ENCODE measurements at regions not wholly inside any gene's neighbourhood (a gene's known extent, or its start where the extent isn't known, plus 50 kb on each side); places are given as distances from the start of the nearest gene placed in this dataset.

DNA sequence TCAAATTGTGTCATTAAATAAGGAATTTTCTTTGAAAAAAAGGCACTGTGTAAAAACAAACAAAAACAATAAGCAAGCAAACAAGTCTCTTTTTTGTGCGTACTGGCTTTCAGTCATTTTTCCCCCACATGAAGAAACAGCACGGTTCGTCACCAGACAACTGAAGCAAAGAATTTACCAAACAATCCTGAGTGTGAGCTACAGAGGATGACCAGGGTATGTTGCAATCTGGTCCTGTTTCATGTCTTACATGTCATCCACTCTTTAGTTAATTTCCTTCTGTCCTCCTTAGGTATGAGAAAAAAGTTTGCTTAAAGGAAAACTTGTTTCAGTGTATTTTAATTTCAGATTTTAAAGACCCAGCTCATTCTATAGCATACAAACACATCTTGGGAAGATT is 1080.7 kb upstream of the NUDT12 start:
- TF ChIP-seq, protein P1, sequence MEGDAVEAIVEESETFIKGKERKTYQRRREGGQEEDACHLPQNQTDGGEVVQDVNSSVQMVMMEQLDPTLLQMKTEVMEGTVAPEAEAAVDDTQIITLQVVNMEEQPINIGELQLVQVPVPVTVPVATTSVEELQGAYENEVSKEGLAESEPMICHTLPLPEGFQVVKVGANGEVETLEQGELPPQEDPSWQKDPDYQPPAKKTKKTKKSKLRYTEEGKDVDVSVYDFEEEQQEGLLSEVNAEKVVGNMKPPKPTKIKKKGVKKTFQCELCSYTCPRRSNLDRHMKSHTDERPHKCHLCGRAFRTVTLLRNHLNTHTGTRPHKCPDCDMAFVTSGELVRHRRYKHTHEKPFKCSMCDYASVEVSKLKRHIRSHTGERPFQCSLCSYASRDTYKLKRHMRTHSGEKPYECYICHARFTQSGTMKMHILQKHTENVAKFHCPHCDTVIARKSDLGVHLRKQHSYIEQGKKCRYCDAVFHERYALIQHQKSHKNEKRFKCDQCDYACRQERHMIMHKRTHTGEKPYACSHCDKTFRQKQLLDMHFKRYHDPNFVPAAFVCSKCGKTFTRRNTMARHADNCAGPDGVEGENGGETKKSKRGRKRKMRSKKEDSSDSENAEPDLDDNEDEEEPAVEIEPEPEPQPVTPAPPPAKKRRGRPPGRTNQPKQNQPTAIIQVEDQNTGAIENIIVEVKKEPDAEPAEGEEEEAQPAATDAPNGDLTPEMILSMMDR (IDR thresholded peaks at IDR 0.05; ENCODE audit: low read depth, low read length, missing input control): no peak
- TF ChIP-seq YY1 (IDR thresholded peaks at IDR 0.05): no peak
- TF ChIP-seq, protein P2, sequence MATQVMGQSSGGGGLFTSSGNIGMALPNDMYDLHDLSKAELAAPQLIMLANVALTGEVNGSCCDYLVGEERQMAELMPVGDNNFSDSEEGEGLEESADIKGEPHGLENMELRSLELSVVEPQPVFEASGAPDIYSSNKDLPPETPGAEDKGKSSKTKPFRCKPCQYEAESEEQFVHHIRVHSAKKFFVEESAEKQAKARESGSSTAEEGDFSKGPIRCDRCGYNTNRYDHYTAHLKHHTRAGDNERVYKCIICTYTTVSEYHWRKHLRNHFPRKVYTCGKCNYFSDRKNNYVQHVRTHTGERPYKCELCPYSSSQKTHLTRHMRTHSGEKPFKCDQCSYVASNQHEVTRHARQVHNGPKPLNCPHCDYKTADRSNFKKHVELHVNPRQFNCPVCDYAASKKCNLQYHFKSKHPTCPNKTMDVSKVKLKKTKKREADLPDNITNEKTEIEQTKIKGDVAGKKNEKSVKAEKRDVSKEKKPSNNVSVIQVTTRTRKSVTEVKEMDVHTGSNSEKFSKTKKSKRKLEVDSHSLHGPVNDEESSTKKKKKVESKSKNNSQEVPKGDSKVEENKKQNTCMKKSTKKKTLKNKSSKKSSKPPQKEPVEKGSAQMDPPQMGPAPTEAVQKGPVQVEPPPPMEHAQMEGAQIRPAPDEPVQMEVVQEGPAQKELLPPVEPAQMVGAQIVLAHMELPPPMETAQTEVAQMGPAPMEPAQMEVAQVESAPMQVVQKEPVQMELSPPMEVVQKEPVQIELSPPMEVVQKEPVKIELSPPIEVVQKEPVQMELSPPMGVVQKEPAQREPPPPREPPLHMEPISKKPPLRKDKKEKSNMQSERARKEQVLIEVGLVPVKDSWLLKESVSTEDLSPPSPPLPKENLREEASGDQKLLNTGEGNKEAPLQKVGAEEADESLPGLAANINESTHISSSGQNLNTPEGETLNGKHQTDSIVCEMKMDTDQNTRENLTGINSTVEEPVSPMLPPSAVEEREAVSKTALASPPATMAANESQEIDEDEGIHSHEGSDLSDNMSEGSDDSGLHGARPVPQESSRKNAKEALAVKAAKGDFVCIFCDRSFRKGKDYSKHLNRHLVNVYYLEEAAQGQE (IDR thresholded peaks at IDR 0.05): no peak
- TF ChIP-seq, protein P3, sequence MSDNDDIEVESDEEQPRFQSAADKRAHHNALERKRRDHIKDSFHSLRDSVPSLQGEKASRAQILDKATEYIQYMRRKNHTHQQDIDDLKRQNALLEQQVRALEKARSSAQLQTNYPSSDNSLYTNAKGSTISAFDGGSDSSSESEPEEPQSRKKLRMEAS (IDR thresholded peaks at IDR 0.05): no peak
- TF ChIP-seq EGR1 (IDR thresholded peaks at IDR 0.05; ENCODE audit: low read depth in 2 of 2): no peak
- TF ChIP-seq RAD21 (IDR thresholded peaks at IDR 0.05): no peak
- TF ChIP-seq TAF1 (conservative IDR thresholded peaks at IDR 0.05): no peak
- TF ChIP-seq JUND (IDR thresholded peaks at IDR 0.05): no peak
- TF ChIP-seq RXRA (IDR thresholded peaks at IDR 0.05): no peak
- no peak for TF ChIP-seq SP1 (IDR thresholded peaks at IDR 0.05)
- TF ChIP-seq FOXA1 (IDR thresholded peaks at IDR 0.05): no peak
- TF ChIP-seq GABPA (IDR thresholded peaks at IDR 0.05 in 1 of 2, conservative IDR thresholded peaks at IDR 0.05 in 1 of 2): no peak

All from liver (tissue), 3 donors.